ENCODE measurements at regions not wholly inside any gene's neighbourhood (a gene's known extent, or its start where the extent isn't known, plus 50 kb on each side); places are given as distances from the start of the nearest gene placed in this dataset.

DNA sequence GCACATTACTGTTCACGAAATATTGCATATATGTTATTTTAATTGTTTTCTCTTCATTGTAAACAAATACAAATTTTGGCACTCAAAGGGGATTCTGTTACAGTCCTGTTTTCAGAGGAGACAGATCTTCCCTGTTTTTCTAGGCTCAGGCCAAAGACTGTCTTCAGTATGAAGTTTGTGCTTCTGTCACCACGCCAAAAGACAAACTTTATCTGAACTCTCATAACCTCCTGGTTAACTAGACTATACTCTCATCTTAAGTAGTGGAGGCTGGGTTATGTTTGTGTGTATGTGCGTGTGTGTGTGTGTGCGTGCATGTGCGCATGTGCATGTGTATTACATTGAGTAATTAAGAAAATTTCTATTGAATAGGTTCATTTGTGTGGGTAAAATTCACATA is 676.8 kb upstream of the HS3ST1 start:
- TF ChIP-seq EP300 (IDR thresholded peaks at IDR 0.05) = no peak
- TF ChIP-seq POLR2A (IDR thresholded peaks at IDR 0.05) = no peak
- TF ChIP-seq, protein P1, sequence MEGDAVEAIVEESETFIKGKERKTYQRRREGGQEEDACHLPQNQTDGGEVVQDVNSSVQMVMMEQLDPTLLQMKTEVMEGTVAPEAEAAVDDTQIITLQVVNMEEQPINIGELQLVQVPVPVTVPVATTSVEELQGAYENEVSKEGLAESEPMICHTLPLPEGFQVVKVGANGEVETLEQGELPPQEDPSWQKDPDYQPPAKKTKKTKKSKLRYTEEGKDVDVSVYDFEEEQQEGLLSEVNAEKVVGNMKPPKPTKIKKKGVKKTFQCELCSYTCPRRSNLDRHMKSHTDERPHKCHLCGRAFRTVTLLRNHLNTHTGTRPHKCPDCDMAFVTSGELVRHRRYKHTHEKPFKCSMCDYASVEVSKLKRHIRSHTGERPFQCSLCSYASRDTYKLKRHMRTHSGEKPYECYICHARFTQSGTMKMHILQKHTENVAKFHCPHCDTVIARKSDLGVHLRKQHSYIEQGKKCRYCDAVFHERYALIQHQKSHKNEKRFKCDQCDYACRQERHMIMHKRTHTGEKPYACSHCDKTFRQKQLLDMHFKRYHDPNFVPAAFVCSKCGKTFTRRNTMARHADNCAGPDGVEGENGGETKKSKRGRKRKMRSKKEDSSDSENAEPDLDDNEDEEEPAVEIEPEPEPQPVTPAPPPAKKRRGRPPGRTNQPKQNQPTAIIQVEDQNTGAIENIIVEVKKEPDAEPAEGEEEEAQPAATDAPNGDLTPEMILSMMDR (IDR thresholded peaks at IDR 0.05) = no peak
- no peak for TF ChIP-seq POLR2AphosphoS5 (IDR thresholded peaks at IDR 0.05)

Data from sigmoid colon (tissue), 4 donors.